Gastrocnemius medialis (tissue), 4 donors: ENCODE measurements at regions not wholly inside any gene's neighbourhood (a gene's known extent, or its start where the extent isn't known, plus 50 kb on each side); places are given as distances from the start of the nearest gene placed in this dataset.

ENCODE experiments used
- ATAC-seq, 2 donors: fragments of 150-250 bp; one replicate each; pipeline ENCODE4 v1.9.1; 2016
- DNase-seq, 2 donors: peaks; one replicate each; pipeline ENCODE4 v3.0.0-alpha.2; 2019
- H3K27ac ChIP-seq, 4 donors: fragments of 200-600 bp; sonication (generic); 1 replicate in 1 of 4; 2 replicates in 3 of 4; pipeline ENCODE4 v1.5.1; 2016 to 2018; ENCODE audit warnings: mild to moderate bottlenecking in 2 of 4, moderate library complexity in 1 of 4
- H3K27me3 ChIP-seq, 3 donors: fragments of 200-600 bp; sonication (generic) in 2 of 3; 1 replicate in 1 of 3; 2 replicates in 2 of 3; pipeline versions ENCODE4 v1.5.1 to v1.6.0; 2016 to 2019; ENCODE audit warnings: mild to moderate bottlenecking in 1 of 3, moderate library complexity in 1 of 3
- H3K36me3 ChIP-seq, 2 donors: fragments of 200-600 bp; sonication (generic) in 1 of 2; one replicate each; pipeline ENCODE4 v1.5.1; 2017 to 2018
- H3K4me1 ChIP-seq, 2 donors: fragments of 200-600 bp; sonication (generic) in 1 of 2; one replicate each; pipeline ENCODE4 v1.5.1; 2016 to 2017; ENCODE audit warnings: mild to moderate bottlenecking in 2 of 2
- H3K4me3 ChIP-seq, 4 donors: fragments of 200-600 bp; sonication (generic) in 3 of 4; 1 replicate in 1 of 4; 2 replicates in 3 of 4; pipeline ENCODE4 v1.5.1; 2016 to 2019; ENCODE audit warnings: mild to moderate bottlenecking in 2 of 4
- H3K9me3 ChIP-seq, 3 donors: fragments of 200-600 bp; sonication (generic) in 2 of 3; 1 replicate in 1 of 3; 2 replicates in 2 of 3; pipeline ENCODE4 v1.5.1; 2016 to 2019
- CTCF ChIP-seq, 5 experiments: fragments of 450-650 bp in 3 of 5; fragments of 200-600 bp in 2 of 5; sonication (generic) in 2 of 5; IDR thresholded peaks in 4 of 5; conservative IDR thresholded peaks in 1 of 5; 1 replicate in 4 of 5; 2 replicates in 1 of 5; pipeline ENCODE4 v1.5.1; 2016 to 2019; ENCODE audit warnings: antibody characterized with exemption in 5 of 5, mild to moderate bottlenecking in 3 of 5, moderate library complexity in 3 of 5
- POLR2A ChIP-seq, 2 donors: fragments of 450-650 bp; IDR thresholded peaks; one replicate each; pipeline ENCODE4 v1.6.1; 2017; ENCODE audit warnings: antibody characterized with exemption in 2 of 2, mild to moderate bottlenecking in 2 of 2, moderate library complexity in 2 of 2
- in situ Hi-C, 4 donors: fragments of 200-750 bp; cut with MboI; loops; one replicate each; pipeline versions ENCODE4 v1.15.0 to v1.8.0; 2017; ENCODE audit warnings: low sequenced_read_pairs in 4 of 4
- intact Hi-C: fragments of 100-400 bp; cut with DNase I; formaldehyde crosslinking; loops from one replicate; pipeline ENCODE4 v1.15.1; 2023; ENCODE audit warnings: low total_unique reads

GRCh38 chr4:64870558-64870957 is 461.3 kb upstream of the TECRL start:
- in situ Hi-C loops, result no loop called here
- Histone ChIP-seq H3K27ac (no peak overlapping the region), H3K36me3 (no peaks in the 10 kb centered on the region), H3K4me3 (no peak overlapping the region), H3K9me3 (no peaks in the 10 kb centered on the region), H3K4me1 (no peaks in the 10 kb centered on the region), H3K27me3 (no peaks in the 10 kb centered on the region)
- no peak for DNase-seq
- intact Hi-C loops, result no loop called here
- TF ChIP-seq CTCF (IDR thresholded peaks at IDR 0.05 in 4 of 5, conservative IDR thresholded peaks at IDR 0.05 in 1 of 5) (no peak), POLR2A (IDR thresholded peaks at IDR 0.05) (no peak)
- ATAC-seq, result no peak

- Histone ChIP-seq H3K36me3 (no peaks in the 10 kb centered on the region), H3K27ac (no peak overlapping the region), H3K9me3 (no peaks in the 10 kb centered on the region), H3K4me1 (no peaks in the 10 kb centered on the region), H3K27me3 (no peaks in the 10 kb centered on the region), H3K4me3 (no peak overlapping the region)
- DNase-seq (no peak), ATAC-seq (no peak)
- in situ Hi-C loops (no loop called here), intact Hi-C loops (no loop called here)
- TF ChIP-seq POLR2A (IDR thresholded peaks at IDR 0.05), result no peak
- TF ChIP-seq CTCF (IDR thresholded peaks at IDR 0.05 in 4 of 5, conservative IDR thresholded peaks at IDR 0.05 in 1 of 5), result no peak
Measured at GRCh38 chr4:64857815-64858214, 448.6 kb upstream of the TECRL start.

GRCh38 chr4:64857198-64857597 is 447.9 kb upstream of the TECRL start:
- in situ Hi-C loops (no loop called here), intact Hi-C loops (no loop called here)
- Histone ChIP-seq H3K27me3 (no peaks in the 10 kb centered on the region), H3K36me3 (no peaks in the 10 kb centered on the region), H3K4me3 (no peak overlapping the region), H3K4me1 (no peaks in the 10 kb centered on the region), H3K9me3 (no peaks in the 10 kb centered on the region), H3K27ac (no peak overlapping the region)
- ATAC-seq, result no peak
- DNase-seq, result no peak
- TF ChIP-seq POLR2A (IDR thresholded peaks at IDR 0.05), result no peak
- no peak for TF ChIP-seq CTCF (IDR thresholded peaks at IDR 0.05 in 4 of 5, conservative IDR thresholded peaks at IDR 0.05 in 1 of 5)

GRCh38 chr4:64846417-64846816 is 437.2 kb upstream of the TECRL start:
- no peak for DNase-seq
- intact Hi-C loops, result no loop called here
- Histone ChIP-seq H3K4me1 (no peaks in the 10 kb centered on the region), H3K27ac (no peak overlapping the region), H3K36me3 (no peaks in the 10 kb centered on the region), H3K9me3 (no peaks in the 10 kb centered on the region), H3K27me3 (no peaks in the 10 kb centered on the region), H3K4me3 (no peak overlapping the region)
- no peak for ATAC-seq
- TF ChIP-seq POLR2A (IDR thresholded peaks at IDR 0.05) (no peak), CTCF (IDR thresholded peaks at IDR 0.05 in 4 of 5, conservative IDR thresholded peaks at IDR 0.05 in 1 of 5) (no peak)
- in situ Hi-C loops, result no loop called here

- TF ChIP-seq CTCF (IDR thresholded peaks at IDR 0.05 in 4 of 5, conservative IDR thresholded peaks at IDR 0.05 in 1 of 5) (no peak), POLR2A (IDR thresholded peaks at IDR 0.05) (no peak)
- H3K27me3 ChIP-seq, result no peaks in the 10 kb centered on the region
- H3K9me3 ChIP-seq, result no peaks in the 10 kb centered on the region
- in situ Hi-C loops, result no loop called here
- no peak overlapping the region for H3K4me3 ChIP-seq
- DNase-seq (no peak), ATAC-seq (no peak)
- H3K36me3 ChIP-seq, result no peaks in the 10 kb centered on the region
- no peak overlapping the region for H3K27ac ChIP-seq
- intact Hi-C loops, result no loop called here
- H3K4me1 ChIP-seq, result no peaks in the 10 kb centered on the region
Measured at GRCh38 chr4:64829749-64830148, 420.5 kb upstream of the TECRL start.
